Activated CD8-positive, alpha-beta T cell treated with anti-CD3 and anti-CD28 coated beads for 36 hours (primary cell): ENCODE measurements at regions not wholly inside any gene's neighbourhood (a gene's known extent, or its start where the extent isn't known, plus 50 kb on each side); places are given as distances from the start of the nearest gene placed in this dataset.

Source experiments
- ATAC-seq: fragments of 200-7000 bp; cut with Tn5 transposase; one replicate; pipeline ENCODE4 v1.10.0; 2021; ENCODE audit warnings: mild to moderate bottlenecking, moderate library complexity
- CTCF ChIA-PET: fragments of 350-600 bp; sonication (Branson Sonifier 250); formaldehyde crosslinking; loops from one replicate; lab custom pipeline; 2021; ENCODE audit warnings: antibody characterized with exemption; lab: Charles Lee
- POLR2A ChIA-PET: fragments of 350-600 bp; sonication (Branson Sonifier 250); formaldehyde crosslinking; loops from one replicate; lab custom pipeline; 2021; ENCODE audit warnings: antibody characterized with exemption; lab: Charles Lee
- DNase-seq: peaks from one replicate; pipeline ENCODE4 v3.0.0-alpha.2; 2020
- H3K27ac Mint-ChIP-seq: one replicate; pipeline ENCODE4 v1.8.0; 2021; ENCODE audit warnings: mild to moderate bottlenecking, mixed read lengths
- H3K27me3 Mint-ChIP-seq: one replicate; pipeline ENCODE4 v1.8.0; 2021; ENCODE audit warnings: mixed read lengths
- H3K36me3 Mint-ChIP-seq: one replicate; pipeline ENCODE4 v1.8.0; 2021; ENCODE audit warnings: low read depth, mixed read lengths
- H3K4me1 Mint-ChIP-seq: one replicate; pipeline ENCODE4 v1.8.0; 2021; ENCODE audit warnings: low read depth, mixed read lengths
- H3K4me3 Mint-ChIP-seq: one replicate; pipeline ENCODE4 v1.8.0; 2021; ENCODE audit warnings: mild to moderate bottlenecking, moderate library complexity, mixed read lengths
- H3K9me3 Mint-ChIP-seq: one replicate; pipeline ENCODE4 v1.8.0; 2021; ENCODE audit warnings: mixed read lengths
- CTCF ChIP-seq: fragments of 200-600 bp; IDR thresholded peaks from one replicate; pipeline ENCODE4 v1.8.0; 2022; ENCODE audit warnings: antibody characterized with exemption, mild to moderate bottlenecking
- intact Hi-C: fragments of 100-400 bp; cut with micrococcal nuclease; formaldehyde crosslinking; loops from one replicate; pipeline ENCODE4 v1.10.0; 2022

- peaks cover 20% of the 10 kb centered on the region for H3K27me3 Mint-ChIP-seq
- no peak for DNase-seq
- H3K27ac Mint-ChIP-seq: no peak overlapping the region
- ATAC-seq: no peak
- intact Hi-C loops: no loop called here
- TF ChIP-seq CTCF: no peak
- ChIA-PET POLR2A (no interaction called here), CTCF (interaction anchor here (1.4 kb wide), 1 partner anchor 27 kb away, joined by 5 read pairs; no protein-coding TSS in a partner anchor)
- no peak overlapping the region for H3K4me3 Mint-ChIP-seq
- no peaks in the 10 kb centered on the region for H3K4me1 Mint-ChIP-seq
- peaks cover 4% of the 10 kb centered on the region for H3K36me3 Mint-ChIP-seq
- peaks cover 6% of the 10 kb centered on the region for H3K9me3 Mint-ChIP-seq
Observed at GRCh38 chr13:40042991-40043390, 387.5 kb downstream of the COG6 start.

GRCh38 chr13:40043764-40044163 lies 388.3 kb downstream of the COG6 start:
- H3K36me3 Mint-ChIP-seq: peaks cover 4% of the 10 kb centered on the region
- POLR2A ChIA-PET: no interaction called here
- peaks cover 18% of the 10 kb centered on the region for H3K27me3 Mint-ChIP-seq
- no peaks in the 10 kb centered on the region for H3K4me1 Mint-ChIP-seq
- intact Hi-C loops: no loop called here
- CTCF ChIA-PET: interaction anchor here (1.1 kb wide), 2 partner anchors 13 to 26 kb away, joined by 3 read pairs; no protein-coding TSS in a partner anchor
- H3K4me3 Mint-ChIP-seq: no peak overlapping the region
- no peak for ATAC-seq
- peaks cover 6% of the 10 kb centered on the region for H3K9me3 Mint-ChIP-seq
- no peak overlapping the region for H3K27ac Mint-ChIP-seq
- TF ChIP-seq CTCF: no peak
- DNase-seq: no peak

- intact Hi-C loops: no loop called here
- Mint-ChIP-seq H3K4me3 (no peak overlapping the region), H3K27ac (no peak overlapping the region), H3K9me3 (no peaks in the 10 kb centered on the region), H3K4me1 (no peaks in the 10 kb centered on the region), H3K27me3 (peaks cover 16% of the 10 kb centered on the region), H3K36me3 (no peaks in the 10 kb centered on the region)
- ChIA-PET CTCF (interaction anchor here (0.9 kb wide), 1 partner anchor 13 kb away, joined by 3 read pairs; no protein-coding TSS in a partner anchor), POLR2A (interaction anchor here (0.5 kb wide), 1 partner anchor 48 kb away, joined by 3 read pairs; no protein-coding TSS in a partner anchor)
- DNase-seq (no peak), ATAC-seq (no peak)
- TF ChIP-seq CTCF: no peak
Observed at GRCh38 chr13:40047322-40047771, 391.9 kb downstream of the COG6 start.

GRCh38 chr13:40048551-40048950 lies 393.1 kb downstream of the COG6 start:
- POLR2A ChIA-PET: no interaction called here
- no peak overlapping the region for H3K4me3 Mint-ChIP-seq
- CTCF ChIA-PET: no interaction called here
- no peak overlapping the region for H3K27ac Mint-ChIP-seq
- peaks cover 2% of the 10 kb centered on the region for H3K9me3 Mint-ChIP-seq
- TF ChIP-seq CTCF: no peak
- ATAC-seq (no peak), DNase-seq (no peak)
- H3K36me3 Mint-ChIP-seq: no peaks in the 10 kb centered on the region
- H3K4me1 Mint-ChIP-seq: no peaks in the 10 kb centered on the region
- intact Hi-C loops: no loop called here
- peaks cover 15% of the 10 kb centered on the region for H3K27me3 Mint-ChIP-seq

DNA sequence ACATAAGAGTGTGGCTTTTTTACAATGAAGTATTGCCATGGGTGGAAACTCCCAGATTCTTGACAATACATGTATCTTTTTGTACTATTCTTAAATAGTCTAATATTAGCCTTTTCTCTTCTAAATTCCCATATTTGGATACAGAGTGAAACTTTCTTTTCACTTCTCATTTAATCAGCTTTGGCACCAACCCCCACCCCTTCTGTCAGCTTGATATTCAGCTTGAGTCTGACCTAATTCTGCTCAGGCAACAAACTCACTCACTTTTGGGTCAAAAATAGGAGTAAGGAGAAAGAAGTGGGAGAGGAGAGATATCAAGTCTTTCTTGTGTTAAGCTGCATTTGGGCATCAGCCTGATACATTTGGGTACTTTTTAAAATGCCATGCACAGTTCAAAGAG lies 397.5 kb downstream of the COG6 start:
- ChIA-PET POLR2A (no interaction called here), CTCF (interaction anchor here (0.7 kb wide), 2 partner anchors 17 to 507 kb away, joined by 3 read pairs; no protein-coding TSS in a partner anchor)
- H3K27ac Mint-ChIP-seq: no peak overlapping the region
- H3K9me3 Mint-ChIP-seq: peaks cover 3% of the 10 kb centered on the region
- ATAC-seq (no peak), DNase-seq (no peak)
- TF ChIP-seq CTCF: no peak
- intact Hi-C loops: no loop called here
- H3K4me1 Mint-ChIP-seq: no peaks in the 10 kb centered on the region
- no peak overlapping the region for H3K4me3 Mint-ChIP-seq
- peaks cover 6% of the 10 kb centered on the region for H3K27me3 Mint-ChIP-seq
- no peaks in the 10 kb centered on the region for H3K36me3 Mint-ChIP-seq
